NCI-H226 (cell line): ENCODE measurements at regions not wholly inside any gene's neighbourhood (a gene's known extent, or its start where the extent isn't known, plus 50 kb on each side); places are given as distances from the start of the nearest gene placed in this dataset.

Experiments
- DNase-seq: peaks from one replicate; pipeline ENCODE4 v3.0.0-alpha.2; 2015

DNA sequence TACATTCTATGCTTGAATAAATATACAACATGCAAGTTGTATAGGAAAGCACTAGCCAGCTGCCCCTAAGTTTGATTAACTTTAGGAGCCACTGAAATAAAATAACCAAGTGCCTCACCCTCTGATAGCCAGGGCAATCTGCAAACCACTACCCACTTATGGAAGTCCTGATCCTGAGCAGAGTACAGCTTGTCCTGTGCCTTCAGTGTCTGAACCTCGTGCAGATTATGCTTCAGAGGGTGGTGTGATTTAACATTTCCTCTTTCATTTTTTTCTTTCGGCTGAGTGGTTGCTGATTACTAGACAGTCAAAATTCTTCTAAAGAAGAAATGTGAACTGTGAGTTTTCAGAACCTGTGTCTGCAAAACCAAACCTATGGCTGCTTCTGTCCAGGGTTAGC is 327.7 kb downstream of the PIK3R1 start:
- no peak for DNase-seq

GRCh38 chr5:68544091-68544647 is 328.6 kb downstream of the PIK3R1 start:
- no peak for DNase-seq

GRCh38 chr5:68544648-68545552 is 329.3 kb downstream of the PIK3R1 start:
- DNase-seq: peak; percentile 51

GRCh38 chr5:68545636-68546295 is 330.2 kb downstream of the PIK3R1 start:
- no peak for DNase-seq

GRCh38 chr5:68547056-68547455 is 331.5 kb downstream of the PIK3R1 start:
- DNase-seq: no peak

GRCh38 chr5:68547622-68548021 is 332.1 kb downstream of the PIK3R1 start:
- no peak for DNase-seq

- peak; percentile 97 for DNase-seq
These were observed 333.6 kb downstream of the PIK3R1 start for GRCh38 chr5:68548959-68549676.

- DNase-seq: no peak
These were observed 334.5 kb downstream of the PIK3R1 start for GRCh38 chr5:68550015-68550414.

DNA sequence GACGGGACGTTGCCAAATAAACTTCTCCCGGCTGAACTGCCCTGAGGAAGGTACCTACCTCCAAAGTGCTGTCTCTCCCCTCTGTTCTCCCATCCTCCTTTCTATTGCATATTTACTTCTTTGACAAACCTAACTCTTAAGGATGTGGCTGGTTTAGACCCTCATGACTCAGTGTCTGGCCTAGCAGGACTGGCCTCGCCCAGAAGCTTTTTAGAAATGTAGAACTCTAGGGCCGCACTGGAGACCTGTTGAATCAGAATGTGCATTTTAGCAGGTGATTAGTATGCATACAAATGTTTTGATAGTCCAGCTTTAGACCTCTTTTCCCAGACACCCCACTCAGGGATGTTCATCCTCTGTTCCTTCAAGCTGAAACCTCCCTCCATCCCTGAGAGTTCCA is 335.9 kb downstream of the PIK3R1 start:
- no peak for DNase-seq

DNA sequence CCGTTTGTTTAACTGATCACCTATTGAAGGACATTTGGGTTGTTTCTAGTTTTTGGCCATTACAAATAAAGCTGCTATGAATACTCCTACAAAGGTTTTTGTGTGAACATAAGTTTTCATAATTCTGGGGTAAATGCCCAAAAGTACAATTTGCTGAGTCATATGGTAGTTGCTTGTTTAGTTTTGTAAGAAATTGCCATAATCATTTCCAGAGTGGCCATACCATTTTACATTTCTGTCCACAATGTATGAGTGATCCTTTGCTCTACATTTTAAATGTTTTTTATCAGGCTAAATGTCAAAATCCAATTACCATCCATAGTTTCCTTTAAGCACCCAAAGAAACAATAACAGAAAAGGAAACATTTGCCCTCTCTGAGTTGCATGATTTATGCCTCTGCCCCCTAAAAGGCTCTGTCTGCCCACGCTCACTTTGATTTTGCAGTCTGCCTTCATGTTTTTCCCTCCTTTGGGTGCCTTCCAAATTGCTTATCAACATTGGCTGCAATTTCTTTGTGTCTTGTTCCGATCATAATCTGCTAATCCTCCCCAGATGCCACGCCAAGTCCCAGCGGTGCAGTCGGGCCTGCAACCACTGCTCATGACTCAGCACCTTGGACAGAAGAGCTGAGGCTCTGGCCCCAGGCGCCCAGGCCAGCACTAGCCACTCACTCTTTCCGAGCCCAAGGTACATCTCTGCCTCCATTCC is 339.2 kb downstream of the PIK3R1 start:
- peak; percentile 84 for DNase-seq

- DNase-seq: no peak
These were observed 340.5 kb downstream of the PIK3R1 start for GRCh38 chr5:68555907-68556681.

- DNase-seq: peak; percentile 59
These were observed 341.8 kb downstream of the PIK3R1 start for GRCh38 chr5:68557162-68557936.

GRCh38 chr5:68562308-68562707 is 346.8 kb downstream of the PIK3R1 start:
- peak; percentile 89 for DNase-seq

DNA sequence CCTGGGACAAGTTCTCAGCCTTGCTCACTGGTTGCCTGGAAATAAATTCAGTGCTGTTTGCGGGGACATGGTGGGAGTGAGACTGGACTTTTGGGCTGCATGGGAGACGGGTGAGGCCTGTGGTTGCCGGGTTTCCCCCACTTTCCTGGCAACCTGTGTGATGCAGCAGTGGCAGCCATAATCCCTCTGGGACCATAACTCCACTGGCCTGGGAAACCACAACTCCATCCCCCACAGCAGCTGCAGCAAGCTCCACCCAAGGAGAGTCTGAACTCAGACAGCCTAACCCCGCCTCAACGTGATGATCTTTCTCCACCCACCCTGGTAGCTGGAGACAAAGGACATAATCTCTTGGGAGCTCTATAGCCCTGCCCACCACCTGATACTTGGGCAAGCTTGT is 349.9 kb downstream of the PIK3R1 start:
- DNase-seq: no peak

DNA sequence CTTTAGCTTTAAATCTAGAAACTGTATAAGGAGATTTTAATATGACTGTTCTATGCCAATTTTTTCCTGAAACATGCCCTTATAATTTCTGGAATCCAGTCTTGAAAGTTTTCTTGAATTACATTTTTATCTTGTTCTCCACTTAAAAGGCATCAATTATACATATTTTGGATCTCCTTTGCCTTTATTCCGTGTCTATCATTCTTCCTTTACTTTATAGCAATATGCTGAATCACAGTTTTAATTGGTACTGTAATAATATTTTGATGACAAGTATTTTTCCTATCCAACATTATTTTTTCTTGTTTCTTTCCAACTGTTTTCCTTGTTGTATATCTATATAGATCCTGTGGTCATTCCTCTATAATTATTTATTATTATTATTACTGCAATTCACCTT is 361.2 kb downstream of the PIK3R1 start:
- no peak for DNase-seq

GRCh38 chr5:68582284-68582683 is 366.7 kb downstream of the PIK3R1 start:
- no peak for DNase-seq

GRCh38 chr5:68587171-68587570 is 371.6 kb downstream of the PIK3R1 start:
- no peak for DNase-seq

DNA sequence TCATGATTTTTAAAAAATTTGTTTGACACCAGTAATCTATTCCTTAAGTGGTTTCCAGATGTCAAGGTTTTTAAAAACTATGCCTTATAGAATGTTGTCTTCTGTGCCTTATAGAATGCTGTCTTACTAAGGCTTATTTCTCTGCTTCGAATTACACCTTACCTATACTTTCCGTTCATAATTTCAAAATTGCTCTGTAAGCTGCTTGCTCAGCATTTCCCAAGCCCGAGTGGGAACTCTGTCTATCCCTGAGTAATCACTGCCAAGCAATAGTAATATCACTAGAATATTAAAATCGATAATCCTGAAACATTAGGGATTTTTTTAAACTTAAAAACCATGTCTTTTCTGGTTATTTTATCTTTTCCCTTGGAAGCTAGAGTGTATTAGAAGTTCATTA is 376.3 kb downstream of the PIK3R1 start:
- DNase-seq: no peak

DNA sequence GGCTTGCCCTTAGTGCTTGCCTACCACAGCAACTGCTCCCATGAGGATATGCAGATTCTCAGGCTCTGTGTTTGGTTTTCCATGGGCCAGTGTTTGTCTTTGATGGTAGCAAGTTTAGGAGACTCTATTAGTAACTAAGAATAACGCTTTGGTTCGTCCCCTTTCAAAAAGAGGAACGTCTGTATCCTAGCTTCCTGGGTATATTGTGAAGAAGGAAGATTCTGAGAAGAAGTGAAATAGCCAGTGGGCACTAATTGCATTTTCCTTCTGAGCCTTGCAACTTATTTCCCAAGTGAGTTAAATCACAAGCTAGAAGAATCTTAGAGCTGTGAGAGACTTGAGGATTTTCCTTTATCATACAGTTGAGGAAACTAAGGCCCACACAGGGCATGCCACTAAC is 376.8 kb downstream of the PIK3R1 start:
- no peak for DNase-seq

DNA sequence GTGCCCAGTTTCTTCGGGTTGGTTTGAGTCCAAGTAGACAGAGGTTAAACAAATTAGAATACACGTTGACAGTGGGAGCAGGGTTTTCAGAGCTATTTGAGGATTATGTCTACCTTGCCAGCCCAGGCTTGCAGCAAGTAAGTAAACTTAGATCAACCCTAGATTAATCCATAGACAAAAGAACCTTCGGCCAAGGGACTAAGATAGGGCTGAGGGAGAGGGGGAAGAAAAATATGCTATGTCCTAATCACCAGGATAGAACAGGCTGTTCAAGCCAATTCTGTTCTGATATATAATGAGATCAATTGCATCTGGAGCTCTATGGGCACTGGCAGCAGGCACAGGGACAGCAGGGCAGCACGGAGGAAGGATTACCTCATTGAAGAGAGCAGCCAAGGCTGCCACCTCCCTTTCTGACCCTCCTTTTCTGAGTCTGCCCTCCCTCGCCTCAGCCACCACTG is 377.7 kb downstream of the PIK3R1 start:
- no peak for DNase-seq

DNA sequence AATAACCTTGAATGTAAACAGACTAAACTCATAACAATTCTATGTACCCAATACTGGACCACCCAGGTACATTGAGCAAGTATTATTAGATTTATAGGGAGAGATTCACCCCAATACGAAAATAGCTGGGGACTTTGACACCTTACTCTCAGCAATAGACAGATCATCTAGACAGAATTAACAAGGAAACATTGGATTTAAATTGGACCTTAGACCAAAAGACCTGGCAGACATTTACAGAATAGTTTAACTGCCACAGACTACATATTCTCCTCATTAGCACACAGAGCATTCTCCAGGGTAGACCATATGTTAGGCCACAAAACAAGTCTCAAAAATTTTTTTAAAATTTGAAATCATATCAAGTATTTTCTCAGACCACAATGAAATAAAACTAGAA is 397.4 kb downstream of the PIK3R1 start:
- no peak for DNase-seq
